Mucosa of descending colon (tissue), 3 donors: ENCODE measurements at regions not wholly inside any gene's neighbourhood (a gene's known extent, or its start where the extent isn't known, plus 50 kb on each side); places are given as distances from the start of the nearest gene placed in this dataset.
"Not testable (repeated sequence)": the region's sequence is repeated elsewhere in the genome, so short reads cannot be mapped to it uniquely, and the experiment has no call there.

Experiments
- ATAC-seq: fragments of 200-7000 bp; cut with Tn5 transposase; one replicate; pipeline ENCODE4 v1.9.1; 2020; ENCODE audit warnings: mild to moderate bottlenecking, moderate library complexity
- DNase-seq, 3 donors: peaks; one replicate each; pipeline ENCODE4 v3.0.0-alpha.2; 2020
- H3K36me3 ChIP-seq: fragments of 200-600 bp; one replicate; pipeline ENCODE4 v1.8.0; 2021; ENCODE audit warnings: low read depth, mild to moderate bottlenecking
- H3K4me1 ChIP-seq: fragments of 200-600 bp; one replicate; pipeline ENCODE4 v1.8.0; 2021; ENCODE audit warnings: low read depth, mild to moderate bottlenecking
- H3K4me3 ChIP-seq: fragments of 200-600 bp; one replicate; pipeline ENCODE4 v1.8.0; 2021; ENCODE audit warnings: mild to moderate bottlenecking
- H3K9me3 ChIP-seq: fragments of 200-600 bp; one replicate; pipeline ENCODE4 v1.8.0; 2021; ENCODE audit warnings: mild to moderate bottlenecking
- intact Hi-C, 2 donors: fragments of 100-400 bp; cut with DNase I in 1 of 2; cut with micrococcal nuclease in 1 of 2; formaldehyde crosslinking; loops; one replicate each; pipeline versions ENCODE4 v1.11.0 to v1.11.1; 2022; cut with DNase I, micrococcal nuclease
- donor health status: DM: no; HTN: no; CAD: no; lungs with moderate emphysema.
- donor health status: DM: no; HTN: no; CAD: no.
- donor health status: DM: no; HTN: yes; CAD: no.

GRCh38 chr15:20614549-20614948 lies 72.9 kb upstream of the GOLGA6L6 start:
- H3K9me3 ChIP-seq, ATAC-seq, H3K36me3 ChIP-seq, H3K4me1 ChIP-seq, intact Hi-C loops, H3K4me3 ChIP-seq: not testable (repeated sequence)
- peak in 1 of 3 donors; percentile 14 for DNase-seq

DNA sequence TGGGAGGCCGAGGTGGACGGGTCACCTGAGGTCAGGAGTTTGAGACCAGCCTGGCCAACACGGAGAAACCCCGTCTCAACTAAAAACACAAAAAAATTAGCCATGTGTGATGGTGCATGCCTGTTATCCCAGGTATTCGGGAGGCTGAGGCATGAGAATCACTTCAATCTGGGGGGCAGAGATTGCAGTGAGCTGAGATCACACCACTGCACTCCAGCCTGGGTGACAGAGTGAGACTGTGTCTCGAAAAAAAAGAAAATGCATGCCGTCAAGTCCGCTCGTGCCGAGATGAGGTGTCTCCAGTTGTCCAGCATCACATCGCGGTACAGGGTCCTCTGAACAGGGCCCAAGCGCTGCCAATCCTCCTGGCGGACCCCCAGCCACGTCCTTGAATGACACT lies 71.2 kb upstream of the GOLGA6L6 start:
- H3K4me3 ChIP-seq, H3K9me3 ChIP-seq, H3K4me1 ChIP-seq, ATAC-seq, intact Hi-C loops, H3K36me3 ChIP-seq: not testable (repeated sequence)
- DNase-seq, result peak in 1 of 3 donors; percentile 8

DNA sequence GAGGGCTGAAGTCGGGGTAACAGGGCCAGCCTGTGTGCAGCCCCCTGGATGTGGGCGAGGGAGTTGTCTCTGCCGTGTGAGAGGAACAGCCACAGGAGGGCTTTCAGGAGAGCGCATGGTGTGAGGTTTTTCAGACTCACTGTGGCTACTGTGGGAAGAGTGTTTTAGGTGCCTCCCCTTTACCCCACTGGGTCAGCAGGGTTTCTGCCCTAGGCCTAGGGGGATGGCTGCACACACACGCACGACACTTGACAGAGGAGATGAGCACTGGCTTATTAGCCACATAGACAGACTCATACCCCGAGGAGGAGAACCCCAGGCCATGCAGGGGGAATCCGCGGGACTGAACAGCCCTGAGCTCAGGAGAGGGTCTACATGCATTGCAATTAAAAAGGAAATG lies 70.8 kb upstream of the GOLGA6L6 start:
- ATAC-seq (peak; percentile 16), DNase-seq (peak in 1 of 3 donors; percentile 27)
- intact Hi-C loops, H3K9me3 ChIP-seq, H3K4me3 ChIP-seq, H3K36me3 ChIP-seq, H3K4me1 ChIP-seq: not testable (repeated sequence)

- ATAC-seq, result peak; percentile 9
- intact Hi-C loops, H3K9me3 ChIP-seq, H3K4me3 ChIP-seq, H3K36me3 ChIP-seq, H3K4me1 ChIP-seq: not testable (repeated sequence)
- peak in 1 of 3 donors; percentile 8 for DNase-seq
Measured at GRCh38 chr15:20611667-20612290, 70.2 kb upstream of the GOLGA6L6 start.

DNA sequence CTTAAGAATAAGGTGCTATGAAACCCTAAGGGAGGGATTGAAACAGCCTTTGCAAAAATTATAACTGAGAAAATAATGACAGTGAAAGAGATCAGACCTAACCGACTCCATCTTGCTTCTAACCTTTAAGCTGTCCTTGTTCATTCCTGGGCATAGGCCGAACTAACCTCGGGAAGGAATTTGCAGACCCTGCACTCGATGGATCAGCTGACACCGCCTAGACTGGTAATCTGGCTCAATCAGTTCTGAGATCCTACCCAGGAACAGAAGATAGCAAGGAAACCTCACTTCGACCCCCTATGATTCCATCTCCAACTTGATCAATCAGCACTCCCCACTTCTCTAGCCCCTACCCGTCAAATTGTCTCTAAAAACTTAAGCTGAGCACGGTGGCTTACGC lies 66.6 kb upstream of the GOLGA6L6 start:
- H3K36me3 ChIP-seq, DNase-seq, H3K4me3 ChIP-seq, H3K4me1 ChIP-seq, ATAC-seq, intact Hi-C loops, H3K9me3 ChIP-seq: not testable (repeated sequence)

DNA sequence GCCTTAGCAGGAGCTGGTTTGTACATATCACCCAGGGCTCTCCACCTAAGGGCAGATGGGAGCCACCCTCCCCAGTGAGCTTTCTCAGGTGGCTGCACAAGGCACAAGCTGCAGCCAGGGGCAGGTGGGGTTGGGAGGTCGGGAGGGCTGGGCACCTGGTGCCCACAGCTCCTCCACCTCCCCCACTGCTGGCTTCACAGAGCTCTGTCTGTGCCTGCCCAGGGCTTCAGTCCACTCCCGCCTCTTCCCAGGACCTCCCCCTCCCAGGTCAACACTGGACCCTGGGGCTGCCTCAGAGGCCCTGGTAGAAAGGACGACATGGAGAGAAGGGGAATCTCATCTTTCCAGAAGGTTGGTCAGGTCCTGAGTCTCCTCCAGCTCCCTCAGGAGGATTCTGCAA lies 55.6 kb upstream of the GOLGA6L6 start:
- ATAC-seq, H3K4me3 ChIP-seq, intact Hi-C loops, DNase-seq, H3K9me3 ChIP-seq, H3K36me3 ChIP-seq, H3K4me1 ChIP-seq: not testable (repeated sequence)

GRCh38 chr15:20594219-20594618 lies 52.6 kb upstream of the GOLGA6L6 start:
- intact Hi-C loops, H3K4me3 ChIP-seq, H3K4me1 ChIP-seq, H3K36me3 ChIP-seq, ATAC-seq, H3K9me3 ChIP-seq, DNase-seq: not testable (repeated sequence)

DNA sequence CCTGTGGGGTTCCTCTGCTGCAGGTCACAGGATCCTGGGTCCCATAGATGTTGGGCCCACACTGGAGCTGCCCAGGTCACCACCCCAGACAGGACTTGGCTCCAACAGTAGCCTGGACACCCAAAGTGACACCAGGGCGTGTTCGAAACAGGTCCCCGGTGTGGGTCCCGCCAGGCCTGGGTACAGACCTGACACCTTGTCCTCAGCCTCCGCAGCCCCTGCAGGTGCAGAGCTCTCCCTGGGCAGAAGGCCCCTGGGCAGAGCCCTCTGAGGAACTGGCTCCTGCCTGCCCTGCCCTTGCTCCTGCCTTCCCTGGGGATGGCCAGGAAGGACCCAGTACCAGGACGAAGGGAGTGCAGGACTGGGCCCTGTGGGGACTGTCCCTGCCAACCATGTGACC lies 50.3 kb upstream of the GOLGA6L6 start:
- H3K4me1 ChIP-seq, intact Hi-C loops, ATAC-seq, H3K36me3 ChIP-seq, DNase-seq, H3K9me3 ChIP-seq, H3K4me3 ChIP-seq: not testable (repeated sequence)
